Inferior parietal cortex (tissue), 1 donor: ENCODE measurements at regions not wholly inside any gene's neighbourhood (a gene's known extent, or its start where the extent isn't known, plus 50 kb on each side); places are given as distances from the start of the nearest gene placed in this dataset.

Experiments used
- DNase-seq: peaks from one replicate; pipeline ENCODE4 v3.0.0-alpha.2; 2016; ENCODE audit errors: extremely low spot score

GRCh38 chr11:10387206-10388083 is 67.6 kb upstream of the AMPD3 start:
- DNase-seq, result no peak

GRCh38 chr11:10388101-10388500 is 67.0 kb upstream of the AMPD3 start:
- DNase-seq, result no peak

GRCh38 chr11:10388574-10388973 is 66.5 kb upstream of the AMPD3 start:
- DNase-seq, result no peak

GRCh38 chr11:10390375-10390774 is 64.7 kb upstream of the AMPD3 start:
- no peak for DNase-seq

GRCh38 chr11:10392095-10393079 is 62.7 kb upstream of the AMPD3 start:
- DNase-seq, result no peak

GRCh38 chr11:10394229-10395101 is 60.6 kb upstream of the AMPD3 start:
- DNase-seq, result no peak

GRCh38 chr11:10395166-10395897 is 59.7 kb upstream of the AMPD3 start:
- DNase-seq, result no peak

GRCh38 chr11:10396771-10397170 is 58.3 kb upstream of the AMPD3 start:
- no peak for DNase-seq

- no peak for DNase-seq
Measured at GRCh38 chr11:10397226-10397987, 57.7 kb upstream of the AMPD3 start.

- no peak for DNase-seq
Measured at GRCh38 chr11:10398525-10398924, 56.5 kb upstream of the AMPD3 start.

- DNase-seq, result no peak
Measured at GRCh38 chr11:10400856-10401255, 54.2 kb upstream of the AMPD3 start.

- DNase-seq, result no peak
Measured at GRCh38 chr11:10401256-10401655, 53.8 kb upstream of the AMPD3 start.

GRCh38 chr11:10401696-10402392 is 53.2 kb upstream of the AMPD3 start:
- no peak for DNase-seq
